Cardiac fibroblast (primary cell): ENCODE measurements at regions not wholly inside any gene's neighbourhood (a gene's known extent, or its start where the extent isn't known, plus 50 kb on each side); places are given as distances from the start of the nearest gene placed in this dataset.

Source experiments
- DNase-seq, 2 donors: peaks; one replicate each; pipeline versions ENCODE4 v3.0.0 to v3.0.0-alpha.2; 2010; ENCODE audit warnings: low read depth in 2 of 2
- H3K4me3 ChIP-seq, 2 donors: replicated peaks in 1 of 2; 1 replicate in 1 of 2; 2 replicates in 1 of 2; pipeline ENCODE4 v1.5.1; 2011; ENCODE audit warnings: low read depth in 2 of 2, low read length in 2 of 2, mild to moderate bottlenecking in 2 of 2, moderate library complexity in 1 of 2
- CTCF ChIP-seq: IDR thresholded peaks from one replicate; pipeline ENCODE4 v1.5.1; 2011; ENCODE audit warnings: low read depth, mild to moderate bottlenecking, low read length, inconsistent platforms

DNA sequence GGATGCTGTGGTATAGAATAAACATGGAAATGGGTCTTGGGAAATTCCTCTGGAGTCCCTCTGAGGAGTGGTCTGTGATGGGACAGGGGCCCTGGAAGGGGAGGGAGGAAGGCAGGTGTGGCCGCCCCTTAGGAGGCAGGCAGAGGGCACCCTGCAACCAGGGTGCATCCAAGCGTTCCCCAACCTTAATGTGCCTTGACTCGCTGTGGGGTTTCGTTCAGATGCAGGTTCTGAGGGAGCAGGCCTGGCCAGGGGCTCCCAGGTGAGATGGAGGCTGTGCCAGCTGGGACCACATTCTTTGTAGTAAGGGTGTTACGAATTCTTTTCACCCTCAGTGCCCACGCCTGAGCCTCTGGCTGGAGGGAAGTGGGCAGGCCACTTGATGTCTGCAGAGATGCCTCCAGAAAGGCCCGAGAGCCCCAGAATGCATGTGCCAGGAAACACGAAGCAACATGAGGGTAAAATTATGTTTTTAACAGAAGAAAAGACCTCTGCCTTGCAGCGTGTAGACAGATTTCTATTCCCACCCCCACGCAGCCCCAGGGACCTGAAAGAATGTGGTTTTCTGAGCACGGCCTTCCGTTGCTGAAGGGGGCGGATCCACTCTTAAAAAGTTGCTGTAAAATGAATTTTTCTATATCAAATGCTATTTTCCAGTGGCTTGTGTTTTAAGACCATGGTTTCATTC lies 150.4 kb upstream of the IER5L start:
- no peak for TF ChIP-seq CTCF
- peak; percentile 43 to 82 for DNase-seq

GRCh38 chr9:129327552-129328328 lies 149.7 kb upstream of the IER5L start:
- H3K4me3 ChIP-seq, result no peak overlapping the region
- TF ChIP-seq CTCF, result no peak
- DNase-seq, result no peak

More for the DNA sequence above, 150.4 kb upstream of the IER5L start:
- no peak overlapping the region for H3K4me3 ChIP-seq

- TF ChIP-seq CTCF, result no peak
- no peak for DNase-seq
- no peak overlapping the region for H3K4me3 ChIP-seq
Observed at GRCh38 chr9:129326061-129327005, 148.3 kb upstream of the IER5L start.

DNA sequence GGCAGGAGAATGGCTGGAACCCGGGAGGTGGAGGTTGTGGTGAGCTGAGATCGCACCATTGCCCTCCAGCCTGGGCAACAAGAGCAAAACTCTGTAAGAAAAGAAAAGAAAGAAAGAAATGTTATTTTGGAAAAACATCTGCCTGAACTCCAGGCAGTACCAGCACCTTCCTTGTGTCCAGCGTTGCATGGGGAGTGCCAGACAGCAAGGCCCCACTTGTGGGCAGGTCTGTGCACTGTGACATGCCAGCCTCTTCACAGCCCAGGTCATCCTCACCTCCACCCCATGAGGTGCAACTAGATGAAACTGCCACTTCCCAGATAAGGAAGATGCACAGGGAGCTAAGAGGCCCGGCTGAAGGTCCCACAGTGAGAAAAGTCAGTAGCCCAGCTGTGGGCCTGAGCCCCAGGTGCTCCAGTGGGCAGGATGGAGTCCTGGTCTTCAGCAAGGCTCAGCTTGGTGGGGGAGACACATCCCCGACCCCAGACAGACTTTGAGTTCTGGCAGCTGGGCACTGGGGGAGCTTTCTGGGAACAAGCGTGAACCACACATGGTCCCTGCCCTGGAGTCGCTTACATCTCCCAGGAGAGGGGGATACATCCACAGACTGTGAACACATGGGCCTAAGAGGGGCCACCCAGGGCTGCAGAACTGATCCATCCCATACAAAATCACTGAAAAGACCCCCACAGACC lies 146.9 kb upstream of the IER5L start:
- no peak overlapping the region for H3K4me3 ChIP-seq
- no peak for TF ChIP-seq CTCF
- no peak for DNase-seq

DNA sequence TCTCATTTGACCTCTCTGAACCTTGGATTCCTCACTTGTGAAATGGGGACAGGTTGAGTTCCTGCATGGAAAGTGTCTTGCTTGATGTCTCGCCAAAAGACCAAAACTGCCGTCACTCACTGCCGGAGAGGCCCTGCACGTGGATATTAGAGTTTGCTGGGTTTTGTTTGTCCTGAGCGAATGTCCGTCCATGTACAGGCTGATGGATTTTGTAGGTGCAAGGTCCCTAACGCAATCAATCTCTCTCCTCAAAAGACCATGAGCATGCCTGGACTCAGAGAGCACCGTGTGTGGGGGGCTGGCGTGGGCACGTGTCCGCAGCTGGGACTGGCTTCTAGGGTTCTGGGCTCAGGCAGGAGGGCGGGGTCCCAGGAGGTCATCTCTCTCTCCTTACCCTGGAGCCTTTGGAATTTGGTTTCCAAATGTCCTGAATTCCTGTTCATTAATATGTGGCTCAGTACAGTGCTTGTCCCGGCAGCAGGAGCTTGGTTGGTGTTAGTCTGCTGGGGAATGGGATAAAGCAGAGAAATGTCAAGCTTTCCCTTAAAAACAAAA lies 146.0 kb upstream of the IER5L start:
- DNase-seq, result no peak
- H3K4me3 ChIP-seq, result no peak overlapping the region
- TF ChIP-seq CTCF, result no peak
